LNCAP (cell line): ENCODE measurements at regions not wholly inside any gene's neighbourhood (a gene's known extent, or its start where the extent isn't known, plus 50 kb on each side); places are given as distances from the start of the nearest gene placed in this dataset.

Experiments used
- TF ChIP-seq, protein P1 (sequence below): fragments of 450-650 bp; IDR thresholded peaks from 2 replicates; pipeline ENCODE4 v1.5.1; 2017; ENCODE audit warnings: mild to moderate bottlenecking

DNA sequence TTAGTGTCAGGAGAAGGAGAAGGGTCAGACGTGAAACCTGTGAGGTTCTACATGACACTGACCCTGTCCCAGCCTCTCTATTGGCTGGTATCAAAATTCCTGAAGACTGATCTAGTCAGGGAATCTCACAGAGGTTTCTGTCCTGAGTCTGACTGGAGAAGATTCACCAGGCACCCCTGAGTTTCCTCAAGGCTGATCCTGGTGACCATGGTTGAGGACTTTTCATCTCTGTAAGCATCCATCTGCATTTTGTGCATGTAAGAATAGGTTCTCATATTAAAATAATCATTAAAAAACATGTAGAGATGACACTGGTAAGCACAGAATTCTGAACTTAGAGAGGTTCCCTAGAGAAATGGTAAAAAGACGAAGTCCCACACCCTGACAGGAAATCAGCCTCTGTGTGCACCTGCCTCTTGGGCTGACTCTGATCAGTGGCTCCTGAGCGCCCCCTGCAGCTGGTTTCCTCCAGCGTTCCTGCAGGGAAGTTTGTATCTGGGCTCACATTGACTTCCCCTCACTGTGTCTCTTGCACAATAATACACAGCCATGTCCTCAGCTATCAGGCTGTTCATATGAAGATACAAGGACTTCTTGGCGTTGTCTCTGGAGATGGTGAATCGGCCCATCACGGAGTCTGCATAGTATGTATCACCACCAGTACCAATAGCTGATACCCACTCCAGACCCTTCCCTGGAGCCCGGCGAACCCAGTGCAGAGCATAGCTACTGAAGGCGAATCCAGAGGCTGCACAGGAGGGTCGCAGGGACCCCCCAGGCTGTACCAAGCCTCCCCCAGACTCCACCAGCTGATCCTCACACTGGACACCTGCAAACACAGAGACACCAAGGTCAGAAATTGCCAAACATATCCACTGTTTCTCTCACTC lies 991.9 kb downstream of the TMEM121 start:
- TF ChIP-seq, protein P1, sequence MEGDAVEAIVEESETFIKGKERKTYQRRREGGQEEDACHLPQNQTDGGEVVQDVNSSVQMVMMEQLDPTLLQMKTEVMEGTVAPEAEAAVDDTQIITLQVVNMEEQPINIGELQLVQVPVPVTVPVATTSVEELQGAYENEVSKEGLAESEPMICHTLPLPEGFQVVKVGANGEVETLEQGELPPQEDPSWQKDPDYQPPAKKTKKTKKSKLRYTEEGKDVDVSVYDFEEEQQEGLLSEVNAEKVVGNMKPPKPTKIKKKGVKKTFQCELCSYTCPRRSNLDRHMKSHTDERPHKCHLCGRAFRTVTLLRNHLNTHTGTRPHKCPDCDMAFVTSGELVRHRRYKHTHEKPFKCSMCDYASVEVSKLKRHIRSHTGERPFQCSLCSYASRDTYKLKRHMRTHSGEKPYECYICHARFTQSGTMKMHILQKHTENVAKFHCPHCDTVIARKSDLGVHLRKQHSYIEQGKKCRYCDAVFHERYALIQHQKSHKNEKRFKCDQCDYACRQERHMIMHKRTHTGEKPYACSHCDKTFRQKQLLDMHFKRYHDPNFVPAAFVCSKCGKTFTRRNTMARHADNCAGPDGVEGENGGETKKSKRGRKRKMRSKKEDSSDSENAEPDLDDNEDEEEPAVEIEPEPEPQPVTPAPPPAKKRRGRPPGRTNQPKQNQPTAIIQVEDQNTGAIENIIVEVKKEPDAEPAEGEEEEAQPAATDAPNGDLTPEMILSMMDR = peak; percentile 49; the same call in 1 of the 2 replicates

- TF ChIP-seq, protein P1 = no peak
Observed at GRCh38 chr14:106522990-106523389, 996.6 kb downstream of the TMEM121 start.

GRCh38 chr14:106528717-106529116 lies 1002.3 kb downstream of the TMEM121 start:
- TF ChIP-seq, protein P1 = no peak

DNA sequence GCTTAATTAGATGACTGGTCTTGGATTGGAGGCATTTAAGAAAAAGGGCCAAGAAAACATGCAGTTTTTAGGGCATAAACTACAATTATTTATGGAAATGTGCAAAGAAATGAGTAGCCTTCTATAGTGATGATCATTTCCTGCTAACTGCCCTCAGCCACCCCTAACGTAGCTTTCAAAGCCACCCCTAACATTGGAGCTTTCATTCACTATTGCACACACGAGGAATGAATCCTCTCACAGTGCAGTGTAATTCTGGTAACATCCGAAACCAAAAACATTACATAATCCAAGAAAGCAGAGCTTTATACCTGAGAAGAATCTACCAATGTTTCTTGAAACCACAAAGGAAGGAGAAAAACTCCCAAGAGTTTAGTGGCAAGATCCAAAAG lies 1003.6 kb downstream of the TMEM121 start:
- TF ChIP-seq, protein P1 = no peak

DNA sequence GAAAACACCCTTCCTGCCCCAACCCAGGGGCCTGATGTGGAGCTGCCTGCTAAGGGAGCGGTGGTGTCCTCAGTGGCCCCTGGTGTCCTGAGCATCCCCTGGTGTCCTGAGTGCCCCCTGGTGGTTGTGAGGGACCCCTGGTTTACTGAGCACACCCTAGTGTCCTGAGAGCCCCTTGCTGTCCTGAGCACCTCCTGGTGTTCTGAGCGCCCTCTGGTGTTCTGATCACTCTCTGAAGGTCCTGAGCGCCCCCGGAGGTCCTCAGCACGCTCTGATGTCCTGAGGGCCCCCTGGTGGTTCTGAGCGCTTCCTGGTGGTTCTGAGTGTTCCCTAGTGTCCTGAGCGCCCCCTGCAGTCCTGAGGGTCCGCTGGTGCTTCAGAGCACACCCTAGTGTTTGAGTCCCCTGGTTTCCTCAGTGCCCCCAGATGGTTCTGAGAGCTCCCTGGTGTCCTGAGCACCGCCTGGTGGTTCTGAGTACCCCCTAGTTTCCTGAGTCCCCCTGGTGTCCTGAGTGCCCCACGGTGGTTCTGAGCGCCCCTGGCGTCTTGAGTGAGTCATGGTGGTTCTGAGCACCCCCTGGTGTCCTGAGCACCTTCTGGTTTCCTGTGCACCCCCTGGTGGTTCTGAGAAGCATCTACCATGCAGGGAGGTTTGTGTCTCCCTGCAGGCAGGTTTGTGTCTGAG lies 1004.2 kb downstream of the TMEM121 start:
- TF ChIP-seq, protein P1 = peak; percentile 42; the same call in 1 of the 2 replicates

DNA sequence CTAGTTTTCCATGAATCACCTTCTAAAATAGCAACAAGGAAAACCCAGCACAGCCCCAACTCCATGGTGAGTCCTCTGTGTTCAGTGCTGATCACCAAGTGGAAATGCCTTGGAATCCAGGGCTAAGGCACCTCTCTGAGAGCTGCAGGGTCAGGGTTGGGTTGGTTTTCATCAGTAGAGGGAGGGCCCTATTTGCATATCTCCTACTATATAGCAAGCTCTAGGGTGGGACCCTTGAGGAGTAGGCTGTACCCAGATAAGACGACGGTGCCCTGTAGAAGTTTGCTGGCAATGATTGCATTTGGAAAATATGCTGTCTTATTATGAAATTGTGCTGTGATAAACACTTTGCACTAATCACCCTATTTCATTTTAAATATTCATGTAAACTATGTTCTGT lies 1011.8 kb downstream of the TMEM121 start:
- TF ChIP-seq, protein P1 = no peak

- TF ChIP-seq, protein P1 = no peak
Observed at GRCh38 chr14:106547735-106548434, 1021.5 kb downstream of the TMEM121 start.
